ENCODE measurements at regions not wholly inside any gene's neighbourhood (a gene's known extent, or its start where the extent isn't known, plus 50 kb on each side); places are given as distances from the start of the nearest gene placed in this dataset.

DNA sequence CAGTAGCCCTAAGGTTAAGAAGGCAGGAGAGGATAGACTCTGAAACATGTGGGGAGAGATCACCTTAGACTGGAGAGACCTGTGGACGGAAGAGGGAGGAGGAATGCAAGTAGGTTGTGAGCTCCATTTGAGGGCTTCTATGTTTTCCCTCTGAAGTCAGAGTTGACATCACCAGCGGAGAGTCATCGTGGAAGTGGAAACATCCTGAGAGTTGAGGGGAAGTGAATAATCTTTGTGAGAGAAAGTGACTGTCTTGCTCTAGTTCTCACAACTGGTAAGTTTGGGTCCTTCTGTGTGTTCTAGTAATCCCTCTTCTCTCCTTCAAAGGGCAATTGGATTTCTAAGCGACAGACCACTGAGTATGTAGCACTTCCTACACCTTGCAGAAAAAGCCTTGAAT lies 103.6 kb upstream of the CCND2 start:
- Histone ChIP-seq H3K27me3 (no peaks in the 10 kb centered on the region), H3K27ac (no peak overlapping the region), H3K4me3 (no peak overlapping the region), H3K9me3 (no peaks in the 10 kb centered on the region), H3K4me1 (no peaks in the 10 kb centered on the region), H3K36me3 (ENCODE audit: low read depth, missing control alignments) (no peaks in the 10 kb centered on the region)
- intact Hi-C loops (cut with DNase I; ENCODE audit: low total_unique reads) = no loop called here
- 82 to 85% methylated on average over 4 of the region's 4 CpGs for WGBS, 2 donors
- no peak for TF ChIP-seq CTCF (IDR thresholded peaks at IDR 0.05)
- no peak for DNase-seq

DNA sequence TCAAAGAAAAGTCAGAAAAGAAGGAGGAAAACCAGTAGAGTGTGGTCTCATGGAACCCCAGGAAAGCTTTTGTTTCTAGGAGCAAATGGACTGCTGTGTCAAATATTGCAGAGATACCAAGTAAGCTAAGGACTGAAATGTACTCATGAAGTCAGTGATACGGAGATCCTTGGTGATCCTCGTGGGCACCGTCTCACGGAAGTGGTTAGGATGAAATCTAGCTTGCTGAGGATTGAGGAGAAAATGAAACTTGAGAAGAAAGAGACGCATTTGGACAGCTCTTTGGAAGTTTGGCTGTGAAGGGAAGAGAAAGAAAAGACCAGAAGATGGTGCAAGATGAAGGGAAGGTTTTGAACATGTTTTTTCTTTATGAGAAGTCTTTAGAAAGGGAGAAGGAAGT lies 104.0 kb upstream of the CCND2 start:
- Histone ChIP-seq H3K27ac (no peak overlapping the region), H3K36me3 (ENCODE audit: low read depth, missing control alignments) (no peaks in the 10 kb centered on the region), H3K27me3 (no peaks in the 10 kb centered on the region), H3K4me3 (no peak overlapping the region), H3K4me1 (no peaks in the 10 kb centered on the region), H3K9me3 (no peaks in the 10 kb centered on the region)
- no peak for DNase-seq
- 86 to 88% methylated on average over 5 of the region's 5 CpGs for WGBS, 2 donors
- TF ChIP-seq CTCF (IDR thresholded peaks at IDR 0.05) (no peak), POLR2A (IDR thresholded peaks at IDR 0.05) (no peak)
- intact Hi-C loops (cut with DNase I; ENCODE audit: low total_unique reads) = no loop called here

DNA sequence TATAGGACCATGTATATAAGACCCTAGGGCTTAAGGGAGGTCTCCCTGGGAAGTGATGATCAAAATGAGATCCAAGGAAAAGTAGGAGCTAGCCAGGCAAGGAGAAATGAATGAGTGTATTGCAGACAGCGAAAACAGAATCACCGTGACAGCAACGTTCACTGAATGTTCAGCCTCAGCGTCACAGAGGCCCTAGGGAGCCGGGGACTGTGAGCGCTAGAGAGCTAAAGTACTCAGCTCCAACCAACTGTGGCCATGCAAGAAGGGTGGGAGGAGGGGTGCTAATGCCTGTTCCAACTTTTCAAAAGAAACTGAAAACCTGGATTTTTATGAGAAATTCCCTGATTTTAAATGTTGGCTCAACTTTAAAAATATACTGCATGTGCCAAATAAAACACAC lies 105.5 kb upstream of the CCND2 start:
- H3K4me3 ChIP-seq = no peak overlapping the region
- intact Hi-C loops (cut with DNase I; ENCODE audit: low total_unique reads) = no loop called here
- H3K9me3 ChIP-seq = no peaks in the 10 kb centered on the region
- H3K36me3 ChIP-seq (ENCODE audit: low read depth, missing control alignments) = no peaks in the 10 kb centered on the region
- H3K27ac ChIP-seq = no peak overlapping the region
- no peaks in the 10 kb centered on the region for H3K4me1 ChIP-seq
- no peaks in the 10 kb centered on the region for H3K27me3 ChIP-seq
- WGBS, 2 donors = 82 to 84% methylated on average over 6 of the region's 6 CpGs
- no peak for DNase-seq
- TF ChIP-seq POLR2A (IDR thresholded peaks at IDR 0.05) = no peak
- no peak for TF ChIP-seq CTCF (IDR thresholded peaks at IDR 0.05)

DNA sequence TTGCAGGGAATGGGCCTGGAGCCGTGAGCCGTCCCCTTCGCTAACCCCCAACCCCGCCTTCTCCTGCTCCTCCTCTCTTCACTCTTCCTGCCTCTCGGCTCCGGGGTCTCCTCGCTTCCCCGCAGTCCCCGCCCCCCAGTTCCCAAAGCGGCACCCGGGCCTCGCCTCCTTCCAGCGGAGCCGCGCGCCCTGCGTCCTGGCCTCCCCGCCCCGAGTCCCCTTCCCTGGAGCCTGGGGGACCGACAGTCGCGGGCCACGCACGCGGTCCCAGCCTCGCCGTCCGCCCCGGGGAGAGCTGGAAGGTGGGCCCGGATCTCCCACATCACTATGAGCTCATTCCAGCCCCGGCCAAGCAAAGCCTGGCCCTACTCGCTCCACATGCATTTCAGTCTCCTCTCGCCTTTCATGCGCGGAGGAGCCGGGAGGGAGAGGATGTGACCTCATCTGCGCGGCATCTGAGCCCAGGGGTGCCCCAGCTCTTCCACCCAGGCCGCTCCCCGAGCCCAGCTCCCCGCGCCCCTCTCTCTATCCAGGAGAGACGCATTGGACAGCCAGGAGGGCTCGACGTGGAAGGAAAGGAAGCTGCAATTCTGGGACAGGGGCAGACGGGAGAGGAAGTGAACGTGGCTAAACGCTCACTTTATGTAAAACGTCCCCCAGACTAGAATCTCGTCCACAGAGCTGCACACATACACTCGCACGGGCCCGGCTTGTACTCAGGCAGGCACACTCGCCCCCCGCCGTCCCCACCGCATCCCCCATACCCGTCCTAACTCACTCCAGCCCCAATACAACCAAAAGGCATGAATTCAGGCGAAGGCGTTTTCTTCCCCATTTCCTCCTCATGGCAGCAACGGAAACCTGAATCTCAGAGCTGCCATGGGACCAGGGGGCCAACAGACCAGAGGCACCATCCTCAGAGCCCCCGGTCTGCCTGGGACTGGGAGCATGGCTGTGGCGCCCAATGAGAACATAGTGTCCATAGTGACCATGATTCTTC lies 108.7 kb upstream of the CCND2 start:
- Histone ChIP-seq H3K36me3 (ENCODE audit: low read depth, missing control alignments) (no peaks in the 10 kb centered on the region), H3K4me3 (peak overlapping the region; percentile 40 to 61), H3K4me1 (no peaks in the 10 kb centered on the region), H3K9me3 (no peaks in the 10 kb centered on the region), H3K27me3 (no peaks in the 10 kb centered on the region), H3K27ac (no peak overlapping the region)
- DNase-seq = peak; percentile 54
- WGBS, 2 donors = 6 to 8% methylated on average over 40 to 60 of the region's 63 CpGs
- intact Hi-C loops (cut with DNase I; ENCODE audit: low total_unique reads) = no loop called here
- TF ChIP-seq POLR2A (IDR thresholded peaks at IDR 0.05) = no peak
- TF ChIP-seq CTCF (IDR thresholded peaks at IDR 0.05) = no peak

DNA sequence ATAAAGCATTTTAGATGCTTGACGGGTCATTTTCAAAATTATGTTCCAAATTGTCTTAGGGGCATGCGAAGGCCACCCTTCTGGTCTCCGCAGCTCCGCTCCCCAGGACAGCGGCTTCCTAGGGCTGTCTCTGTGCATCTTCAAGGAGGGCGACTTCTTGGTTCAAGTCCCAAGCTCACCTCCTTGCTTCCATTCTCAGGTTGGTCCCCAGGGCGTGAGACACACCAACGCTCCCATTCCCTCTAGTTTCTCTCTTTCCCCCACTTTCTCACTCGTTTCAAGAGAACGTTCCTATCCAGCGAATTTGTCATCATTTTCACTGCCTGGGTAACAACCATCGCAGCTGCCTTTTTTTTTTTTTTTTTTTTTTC lies 109.4 kb upstream of the CCND2 start:
- H3K9me3 ChIP-seq = no peaks in the 10 kb centered on the region
- H3K4me3 ChIP-seq = peak overlapping the region; percentile 40 to 61
- no peaks in the 10 kb centered on the region for H3K36me3 ChIP-seq (ENCODE audit: low read depth, missing control alignments)
- TF ChIP-seq POLR2A (IDR thresholded peaks at IDR 0.05) = no peak
- TF ChIP-seq CTCF (IDR thresholded peaks at IDR 0.05) = no peak
- WGBS, 2 donors = 39 to 40% methylated on average over 12 of the region's 12 CpGs
- intact Hi-C loops (cut with DNase I; ENCODE audit: low total_unique reads) = no loop called here
- H3K27ac ChIP-seq = no peak overlapping the region
- DNase-seq = no peak
- H3K4me1 ChIP-seq = no peaks in the 10 kb centered on the region
- no peaks in the 10 kb centered on the region for H3K27me3 ChIP-seq

All from testis (tissue), 2 donors.